Osteocyte (in vitro differentiated cells): ENCODE measurements at regions not wholly inside any gene's neighbourhood (a gene's known extent, or its start where the extent isn't known, plus 50 kb on each side); places are given as distances from the start of the nearest gene placed in this dataset.

Experiments
- DNase-seq: peaks from one replicate; pipeline ENCODE4 v3.0.0; 2021; ENCODE audit warnings: mixed read lengths; ENCODE audit not compliant: unreplicated experiment; ENCODE audit errors: extremely low spot score
- H3K27ac Mint-ChIP-seq: one replicate; pipeline ENCODE4 v1.8.0; 2021; ENCODE audit warnings: mild to moderate bottlenecking, mixed read lengths; ENCODE audit not compliant: unreplicated experiment
- H3K27me3 Mint-ChIP-seq: one replicate; pipeline ENCODE4 v1.8.0; 2021; ENCODE audit warnings: mixed read lengths; ENCODE audit not compliant: unreplicated experiment
- H3K36me3 Mint-ChIP-seq: one replicate; pipeline ENCODE4 v1.8.0; 2021; ENCODE audit warnings: mixed read lengths; ENCODE audit not compliant: unreplicated experiment
- H3K4me1 Mint-ChIP-seq: one replicate; pipeline ENCODE4 v1.8.0; 2021; ENCODE audit warnings: mixed read lengths; ENCODE audit not compliant: unreplicated experiment
- H3K4me3 Mint-ChIP-seq: one replicate; pipeline ENCODE4 v1.8.0; 2021; ENCODE audit warnings: mild to moderate bottlenecking, moderate library complexity, mixed read lengths; ENCODE audit not compliant: unreplicated experiment
- H3K9me3 Mint-ChIP-seq: one replicate; pipeline ENCODE4 v1.8.0; 2021; ENCODE audit warnings: mixed read lengths; ENCODE audit not compliant: unreplicated experiment
- TF ChIP-seq, protein P1 (sequence below): fragments of 200-600 bp; sonication (generic); IDR thresholded peaks from 2 replicates; pipeline ENCODE4 v1.5.0; 2021; ENCODE audit warnings: antibody characterized with exemption, mild to moderate bottlenecking, moderate library complexity

DNA sequence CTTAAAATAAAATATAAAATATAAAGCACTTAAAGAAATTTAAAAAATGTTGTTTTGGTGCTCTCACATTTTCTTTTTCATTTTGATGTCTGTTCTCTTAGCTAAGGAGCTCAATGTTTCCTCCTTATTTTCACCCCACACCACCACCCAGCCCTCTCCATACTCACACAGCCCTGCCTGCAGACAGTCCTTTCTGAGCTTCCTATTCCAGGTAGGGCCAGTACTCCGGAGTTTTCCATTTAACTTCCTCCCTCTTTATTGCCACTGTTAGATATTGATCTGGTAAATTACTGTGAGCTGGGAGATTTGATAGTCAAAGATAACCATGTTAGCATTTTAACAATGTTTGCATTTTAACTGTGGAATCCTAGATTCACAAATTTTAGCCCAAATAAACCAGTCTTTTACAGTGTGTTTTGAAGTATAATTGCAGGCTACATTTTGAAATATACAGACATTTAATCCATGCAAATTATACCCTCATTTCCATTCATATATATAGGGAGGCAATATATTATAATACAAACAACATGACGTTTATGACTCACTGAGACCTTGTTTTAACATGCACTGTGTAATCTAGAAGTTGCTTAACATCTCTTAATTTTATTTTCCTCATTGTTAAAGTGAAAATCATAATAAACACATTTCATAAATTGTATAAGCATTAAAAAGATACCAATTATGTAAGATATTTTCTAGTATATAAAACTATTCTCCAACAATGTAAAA, 927.1 kb downstream of the NR2F1-AS1 start:
- Mint-ChIP-seq H3K36me3 (no peaks in the 10 kb centered on the region), H3K27me3 (no peaks in the 10 kb centered on the region), H3K4me3 (no peak overlapping the region), H3K4me1 (peaks cover 21% of the 10 kb centered on the region), H3K9me3 (peaks cover 9% of the 10 kb centered on the region), H3K27ac (peak overlapping the region; percentile 44)
- TF ChIP-seq, protein P1, sequence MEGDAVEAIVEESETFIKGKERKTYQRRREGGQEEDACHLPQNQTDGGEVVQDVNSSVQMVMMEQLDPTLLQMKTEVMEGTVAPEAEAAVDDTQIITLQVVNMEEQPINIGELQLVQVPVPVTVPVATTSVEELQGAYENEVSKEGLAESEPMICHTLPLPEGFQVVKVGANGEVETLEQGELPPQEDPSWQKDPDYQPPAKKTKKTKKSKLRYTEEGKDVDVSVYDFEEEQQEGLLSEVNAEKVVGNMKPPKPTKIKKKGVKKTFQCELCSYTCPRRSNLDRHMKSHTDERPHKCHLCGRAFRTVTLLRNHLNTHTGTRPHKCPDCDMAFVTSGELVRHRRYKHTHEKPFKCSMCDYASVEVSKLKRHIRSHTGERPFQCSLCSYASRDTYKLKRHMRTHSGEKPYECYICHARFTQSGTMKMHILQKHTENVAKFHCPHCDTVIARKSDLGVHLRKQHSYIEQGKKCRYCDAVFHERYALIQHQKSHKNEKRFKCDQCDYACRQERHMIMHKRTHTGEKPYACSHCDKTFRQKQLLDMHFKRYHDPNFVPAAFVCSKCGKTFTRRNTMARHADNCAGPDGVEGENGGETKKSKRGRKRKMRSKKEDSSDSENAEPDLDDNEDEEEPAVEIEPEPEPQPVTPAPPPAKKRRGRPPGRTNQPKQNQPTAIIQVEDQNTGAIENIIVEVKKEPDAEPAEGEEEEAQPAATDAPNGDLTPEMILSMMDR = no peak
- DNase-seq = no peak

DNA sequence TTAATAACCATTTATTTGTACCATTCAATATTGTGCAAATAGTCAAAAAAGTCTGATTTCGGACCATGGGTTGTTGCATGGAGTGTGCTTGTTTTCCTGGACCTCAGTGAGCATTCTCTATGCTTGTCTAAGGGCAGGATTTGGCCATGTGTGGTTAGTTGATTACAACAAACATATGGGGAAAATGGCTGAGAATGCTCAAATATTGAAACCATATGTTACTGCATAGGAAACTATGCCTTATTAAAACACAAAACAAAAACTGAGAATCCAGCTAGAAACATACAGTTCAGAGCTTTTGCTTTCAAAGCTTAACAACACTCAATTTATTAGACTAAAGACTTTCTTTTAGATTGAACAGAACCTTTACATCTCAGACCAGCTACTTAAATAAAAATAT, 928.3 kb downstream of the NR2F1-AS1 start:
- TF ChIP-seq, protein P1 = no peak
- H3K36me3 Mint-ChIP-seq = peaks cover 2% of the 10 kb centered on the region
- peaks cover 21% of the 10 kb centered on the region for H3K4me1 Mint-ChIP-seq
- no peaks in the 10 kb centered on the region for H3K27me3 Mint-ChIP-seq
- H3K4me3 Mint-ChIP-seq = no peak overlapping the region
- peak overlapping the region; percentile 83 for H3K27ac Mint-ChIP-seq
- peaks cover 13% of the 10 kb centered on the region for H3K9me3 Mint-ChIP-seq
- no peak for DNase-seq

DNA sequence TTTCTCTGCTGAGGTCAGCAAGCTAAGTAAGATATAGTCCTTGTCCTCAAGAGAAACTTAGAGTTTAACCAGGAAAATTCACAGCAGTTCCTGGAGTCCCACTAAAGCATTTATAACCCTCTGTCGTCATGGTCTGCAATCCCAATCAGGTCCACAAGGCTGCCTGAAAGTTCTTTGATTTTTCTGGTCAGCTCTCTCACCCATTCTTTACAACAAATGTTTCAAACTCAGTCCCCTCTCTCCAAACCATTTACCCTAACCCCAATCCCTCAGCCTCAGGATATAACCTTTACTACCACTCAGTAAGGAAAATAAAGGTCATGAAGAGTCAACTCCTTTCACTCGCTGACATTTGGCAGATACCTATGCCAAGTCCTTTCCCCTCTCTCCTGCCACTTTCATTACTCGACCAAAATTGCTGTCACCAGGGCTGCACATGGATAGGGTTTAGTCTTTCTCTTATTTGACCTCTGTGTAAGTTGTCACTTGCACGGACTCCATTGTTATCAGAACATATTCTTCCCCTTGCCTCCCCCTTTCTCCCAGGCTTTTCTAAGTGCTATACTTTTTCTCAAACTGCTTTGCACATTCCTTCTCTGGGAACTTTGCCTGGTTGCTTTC, 936.6 kb downstream of the NR2F1-AS1 start:
- Mint-ChIP-seq H3K9me3 (peaks cover 13% of the 10 kb centered on the region), H3K36me3 (peaks cover 2% of the 10 kb centered on the region), H3K27ac (no peak overlapping the region), H3K27me3 (no peaks in the 10 kb centered on the region), H3K4me1 (peaks cover 26% of the 10 kb centered on the region), H3K4me3 (no peak overlapping the region)
- no peak for DNase-seq
- TF ChIP-seq, protein P1 = no peak

DNA sequence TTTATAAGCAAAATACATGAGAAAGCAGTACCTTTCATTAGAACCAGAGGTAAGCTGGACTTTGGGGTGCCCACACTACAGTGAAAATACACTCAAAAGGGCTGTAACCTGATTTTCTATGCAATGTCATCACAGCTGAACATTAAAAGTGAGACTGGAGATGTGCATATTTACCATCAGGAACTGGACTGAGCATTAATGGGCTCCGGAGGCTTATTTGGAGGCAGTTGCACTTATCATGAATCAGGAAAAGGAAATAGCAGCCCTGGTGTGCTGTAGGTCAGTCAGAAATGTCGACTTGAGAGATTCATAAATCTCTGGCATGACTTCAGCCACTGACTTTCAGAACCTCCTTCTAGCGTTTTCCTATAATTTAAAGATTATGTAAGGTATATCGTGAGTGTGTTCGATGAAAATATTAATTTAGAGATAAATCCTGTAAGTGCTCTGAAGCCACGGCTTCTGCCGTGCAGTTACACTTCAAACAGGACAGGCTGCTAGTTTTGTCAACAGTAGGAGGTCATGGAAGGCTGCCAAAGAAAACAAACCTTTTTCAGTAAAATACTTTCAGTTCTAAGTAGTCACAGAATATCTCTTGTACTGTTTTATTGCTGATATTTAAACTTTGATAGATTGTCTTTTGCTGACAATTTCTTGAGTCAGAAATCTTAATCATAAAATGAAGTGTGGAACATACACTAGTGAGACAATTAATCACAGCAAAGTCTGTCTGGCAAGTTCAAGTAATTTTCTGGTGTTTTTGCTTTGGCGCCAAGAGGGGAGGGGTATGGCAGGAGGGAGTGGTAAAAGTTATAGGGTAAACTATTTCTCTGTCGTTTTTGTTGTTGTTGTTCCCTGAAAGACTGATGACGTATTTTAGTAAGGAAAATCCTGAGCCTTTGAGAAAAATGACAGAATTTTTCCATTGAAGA, 939.7 kb downstream of the NR2F1-AS1 start:
- H3K4me1 Mint-ChIP-seq = peaks cover 26% of the 10 kb centered on the region
- H3K36me3 Mint-ChIP-seq = no peaks in the 10 kb centered on the region
- TF ChIP-seq, protein P1 = no peak
- peak overlapping the region; percentile 75 for H3K27ac Mint-ChIP-seq
- H3K27me3 Mint-ChIP-seq = no peaks in the 10 kb centered on the region
- H3K4me3 Mint-ChIP-seq = peak overlapping the region; percentile 73
- no peak for DNase-seq
- H3K9me3 Mint-ChIP-seq = no peaks in the 10 kb centered on the region
